Calu3 (cell line): ENCODE measurements at regions not wholly inside any gene's neighbourhood (a gene's known extent, or its start where the extent isn't known, plus 50 kb on each side); places are given as distances from the start of the nearest gene placed in this dataset.

Experiments
- BruUV-seq: library from RNA; stranded (reverse); fragments of 400-500 nt; replicated peaks from 2 replicates; lab custom pipeline; 2021; lab: Mats Ljungman, UMichigan
- CTCF ChIA-PET: fragments of 300-600 bp; sonication (Branson Sonifier 250); formaldehyde crosslinking; loops from one replicate; lab custom pipeline; 2022; ENCODE audit warnings: antibody characterized with exemption; lab: Charles Lee
- DNase-seq: peaks from one replicate; pipeline ENCODE4 v3.0.0; 2022
- H3K27ac Mint-ChIP-seq: one replicate; pipeline ENCODE4 v1.8.0; 2022; ENCODE audit warnings: mixed read lengths; ENCODE audit not compliant: unreplicated experiment
- H3K27me3 Mint-ChIP-seq: one replicate; pipeline ENCODE4 v1.8.0; 2022; ENCODE audit warnings: mixed read lengths; ENCODE audit not compliant: unreplicated experiment
- H3K36me3 Mint-ChIP-seq: one replicate; pipeline ENCODE4 v1.8.0; 2022; ENCODE audit warnings: mild to moderate bottlenecking, moderate library complexity, mixed read lengths; ENCODE audit not compliant: insufficient read depth, unreplicated experiment
- H3K4me1 Mint-ChIP-seq: one replicate; pipeline ENCODE4 v1.8.0; 2022; ENCODE audit warnings: mild to moderate bottlenecking, low read depth, mixed read lengths; ENCODE audit not compliant: unreplicated experiment
- H3K4me3 Mint-ChIP-seq: one replicate; pipeline ENCODE4 v1.8.0; 2022; ENCODE audit warnings: mild to moderate bottlenecking, low read depth, moderate library complexity, mixed read lengths; ENCODE audit not compliant: unreplicated experiment
- H3K9me3 Mint-ChIP-seq: one replicate; pipeline ENCODE4 v1.8.0; 2022; ENCODE audit warnings: low read depth, mixed read lengths; ENCODE audit not compliant: unreplicated experiment
- CTCF ChIP-seq: fragments of 200-600 bp; IDR thresholded peaks from one replicate; pipeline ENCODE4 v1.8.0; 2022; ENCODE audit warnings: antibody characterized with exemption; ENCODE audit not compliant: unreplicated experiment
- intact Hi-C: fragments of 100-400 bp; cut with micrococcal nuclease; formaldehyde crosslinking; loops from one replicate; pipeline ENCODE4 v1.10.0; 2022; ENCODE audit not compliant: unreplicated experiment

GRCh38 chr4:127049526-127049925, 583.2 kb upstream of the INTU start:
- CTCF ChIA-PET, result no interaction called here
- no peak for DNase-seq
- intact Hi-C loops, result no loop called here
- Mint-ChIP-seq H3K4me1 (no peaks in the 10 kb centered on the region), H3K27me3 (no peaks in the 10 kb centered on the region), H3K36me3 (no peaks in the 10 kb centered on the region), H3K9me3 (no peaks in the 10 kb centered on the region), H3K27ac (no peak overlapping the region), H3K4me3 (no peak overlapping the region)
- no peak for TF ChIP-seq CTCF
- BruUV-seq, result no TSS peak

- no peak overlapping the region for H3K4me3 Mint-ChIP-seq
- no peak for DNase-seq
- CTCF ChIA-PET, result no interaction called here
- H3K4me1 Mint-ChIP-seq, result no peaks in the 10 kb centered on the region
- no peak overlapping the region for H3K27ac Mint-ChIP-seq
- TF ChIP-seq CTCF, result no peak
- H3K9me3 Mint-ChIP-seq, result peaks cover 6% of the 10 kb centered on the region
- BruUV-seq, result no TSS peak
- intact Hi-C loops, result no loop called here
- no peaks in the 10 kb centered on the region for H3K27me3 Mint-ChIP-seq
- H3K36me3 Mint-ChIP-seq, result no peaks in the 10 kb centered on the region
Observed at GRCh38 chr4:127052742-127053141, 580.0 kb upstream of the INTU start.

- Mint-ChIP-seq H3K27ac (no peak overlapping the region), H3K4me3 (no peak overlapping the region), H3K36me3 (no peaks in the 10 kb centered on the region), H3K9me3 (peaks cover 6% of the 10 kb centered on the region), H3K27me3 (no peaks in the 10 kb centered on the region), H3K4me1 (no peaks in the 10 kb centered on the region)
- intact Hi-C loops, result no loop called here
- DNase-seq, result no peak
- TF ChIP-seq CTCF, result no peak
- CTCF ChIA-PET, result no interaction called here
- no TSS peak for BruUV-seq
Observed at GRCh38 chr4:127055357-127055756, 577.4 kb upstream of the INTU start.

GRCh38 chr4:127069675-127070074, 563.1 kb upstream of the INTU start:
- intact Hi-C loops, result no loop called here
- no peak overlapping the region for H3K27ac Mint-ChIP-seq
- H3K27me3 Mint-ChIP-seq, result no peaks in the 10 kb centered on the region
- H3K4me3 Mint-ChIP-seq, result no peak overlapping the region
- CTCF ChIA-PET, result interaction anchor here (0.6 to 0.7 kb wide), 2 partner anchors 33 to 261 kb away, joined by 3 read pairs; no protein-coding TSS in a partner anchor
- BruUV-seq, result no TSS peak
- H3K9me3 Mint-ChIP-seq, result no peaks in the 10 kb centered on the region
- no peak for DNase-seq
- TF ChIP-seq CTCF, result no peak
- H3K4me1 Mint-ChIP-seq, result no peaks in the 10 kb centered on the region
- no peaks in the 10 kb centered on the region for H3K36me3 Mint-ChIP-seq
